Transverse colon (tissue), 4 donors: ENCODE measurements at regions not wholly inside any gene's neighbourhood (a gene's known extent, or its start where the extent isn't known, plus 50 kb on each side); places are given as distances from the start of the nearest gene placed in this dataset.

Experiments
- DNase-seq: peaks from one replicate; pipeline ENCODE4 v3.0.0-alpha.2; 2019
- H3K27ac ChIP-seq, 4 donors: fragments of 200-600 bp; sonication (generic); 2 replicates each; pipeline ENCODE4 v1.5.1; 2016 to 2018; ENCODE audit warnings: inconsistent platforms in 4 of 4
- H3K27me3 ChIP-seq: fragments of 200-600 bp; sonication (generic); 2 replicates; pipeline ENCODE4 v1.5.1; 2017; ENCODE audit warnings: inconsistent platforms
- H3K36me3 ChIP-seq, 4 donors: fragments of 200-600 bp; sonication (generic); 2 replicates each; pipeline ENCODE4 v1.5.1; 2017 to 2019; ENCODE audit warnings: inconsistent platforms in 4 of 4
- H3K4me1 ChIP-seq, 4 donors: fragments of 200-600 bp; sonication (generic); 2 replicates each; pipeline ENCODE4 v1.5.1; 2017 to 2020; ENCODE audit warnings: inconsistent platforms in 4 of 4
- H3K4me3 ChIP-seq, 4 donors: fragments of 200-600 bp; sonication (generic); 1 replicate in 1 of 4; 2 replicates in 3 of 4; pipeline versions ENCODE4 v1.5.1 to v1.6.1; 2017 to 2019; ENCODE audit warnings: inconsistent platforms in 4 of 4
- H3K9me3 ChIP-seq, 2 donors: fragments of 200-600 bp; sonication (generic); 2 replicates each; pipeline ENCODE4 v1.5.1; 2017 to 2019; ENCODE audit warnings: inconsistent platforms in 2 of 2
- EP300 ChIP-seq: sonication (generic); formaldehyde crosslinking; IDR thresholded peaks from one replicate; pipeline ENCODE4 v1.6.1; 2017; ENCODE audit warnings: antibody characterized with exemption, low read depth
- POLR2A ChIP-seq: fragments of 450-650 bp; IDR thresholded peaks from one replicate; pipeline ENCODE4 v1.6.1; 2016; ENCODE audit warnings: antibody characterized with exemption, mild to moderate bottlenecking, moderate library complexity
- POLR2AphosphoS5 ChIP-seq, 3 donors: sonication (generic); formaldehyde crosslinking; IDR thresholded peaks; one replicate each; pipeline ENCODE4 v1.6.1; 2016; ENCODE audit warnings: antibody characterized with exemption in 3 of 3
- WGBS, 2 donors: methylation state at CpG; one replicate each; pipeline ENCODE4 v1.1.5; 2018; ENCODE audit warnings: low coverage in 1 of 2; 5-methylcytosine and 5-hydroxymethylcytosine counted together
- in situ Hi-C, 4 donors: fragments of 200-750 bp; cut with MboI; loops; one replicate each; pipeline versions ENCODE4 v1.15.0 to v1.15.1; 2017; ENCODE audit warnings: low sequenced_read_pairs in 3 of 4, low pct_ligation_motif_present in 1 of 4, low pct_unique_long_range_greater_than_20kb in 1 of 4
- intact Hi-C: fragments of 100-400 bp; cut with DNase I; formaldehyde crosslinking; loops from one replicate; pipeline ENCODE4 v1.15.1; 2023; ENCODE audit warnings: low total_unique reads
- TF ChIP-seq, protein P1 (sequence below), 5 experiments: fragments of 200-600 bp in 3 of 5; fragments of 450-650 bp in 2 of 5; sonication (generic) in 3 of 5; IDR thresholded peaks; 1 replicate in 2 of 5; 2 replicates in 3 of 5; pipeline ENCODE4 v1.5.1; 2016 to 2017; ENCODE audit warnings: antibody characterized with exemption in 5 of 5, inconsistent platforms in 3 of 5, mild to moderate bottlenecking in 2 of 5, moderate library complexity in 1 of 5

DNA sequence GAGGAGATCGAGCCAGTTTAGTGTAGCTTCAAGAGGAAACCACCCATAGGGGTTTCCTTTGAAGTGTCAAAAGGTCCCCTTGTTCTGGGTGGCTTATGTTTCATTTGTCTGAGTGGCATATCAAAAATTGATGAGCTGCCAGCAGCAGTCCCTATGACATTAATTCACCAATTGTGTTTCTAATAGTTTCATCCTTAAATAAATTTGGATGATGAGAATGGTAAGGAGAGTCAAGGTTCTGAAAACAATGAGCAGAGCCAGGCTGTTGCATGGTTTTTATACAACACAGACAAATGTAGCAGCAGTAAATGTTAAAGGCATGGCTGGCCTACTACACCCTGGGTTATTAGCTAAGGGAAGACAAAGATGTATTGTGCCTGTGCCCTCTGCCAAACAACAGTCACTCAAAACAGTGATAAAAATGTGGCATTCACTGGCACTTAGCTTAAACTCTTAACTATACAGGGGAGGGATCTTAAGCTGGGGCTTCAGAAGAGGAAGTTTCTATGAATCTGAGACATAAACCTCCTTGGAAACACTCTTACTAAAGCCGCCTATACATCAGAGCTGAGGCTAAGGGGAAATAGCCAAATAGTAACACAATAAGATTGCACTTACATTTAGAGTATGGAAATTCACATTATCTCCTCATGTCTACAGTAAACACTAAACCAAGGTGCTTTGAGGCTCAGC, 200.5 kb downstream of the POU4F1 start:
- intact Hi-C loops: no loop called here
- WGBS, 2 donors: 20 to 21% methylated on average over 1 to 2 of the region's 2 CpGs

GRCh38 chr13:78401873-78402707, 201.3 kb downstream of the POU4F1 start:
- Histone ChIP-seq H3K9me3 (no peaks in the 10 kb centered on the region), H3K27ac (no peak overlapping the region), H3K4me3 (no peak overlapping the region), H3K4me1 (no peaks in the 10 kb centered on the region), H3K36me3 (no peaks in the 10 kb centered on the region), H3K27me3 (no peaks in the 10 kb centered on the region)
- DNase-seq: no peak
- in situ Hi-C loops: no loop called here
- intact Hi-C loops: no loop called here
- TF ChIP-seq POLR2AphosphoS5 (IDR thresholded peaks at IDR 0.05) (no peak), EP300 (no peak), POLR2A (no peak)
- TF ChIP-seq, protein P1, sequence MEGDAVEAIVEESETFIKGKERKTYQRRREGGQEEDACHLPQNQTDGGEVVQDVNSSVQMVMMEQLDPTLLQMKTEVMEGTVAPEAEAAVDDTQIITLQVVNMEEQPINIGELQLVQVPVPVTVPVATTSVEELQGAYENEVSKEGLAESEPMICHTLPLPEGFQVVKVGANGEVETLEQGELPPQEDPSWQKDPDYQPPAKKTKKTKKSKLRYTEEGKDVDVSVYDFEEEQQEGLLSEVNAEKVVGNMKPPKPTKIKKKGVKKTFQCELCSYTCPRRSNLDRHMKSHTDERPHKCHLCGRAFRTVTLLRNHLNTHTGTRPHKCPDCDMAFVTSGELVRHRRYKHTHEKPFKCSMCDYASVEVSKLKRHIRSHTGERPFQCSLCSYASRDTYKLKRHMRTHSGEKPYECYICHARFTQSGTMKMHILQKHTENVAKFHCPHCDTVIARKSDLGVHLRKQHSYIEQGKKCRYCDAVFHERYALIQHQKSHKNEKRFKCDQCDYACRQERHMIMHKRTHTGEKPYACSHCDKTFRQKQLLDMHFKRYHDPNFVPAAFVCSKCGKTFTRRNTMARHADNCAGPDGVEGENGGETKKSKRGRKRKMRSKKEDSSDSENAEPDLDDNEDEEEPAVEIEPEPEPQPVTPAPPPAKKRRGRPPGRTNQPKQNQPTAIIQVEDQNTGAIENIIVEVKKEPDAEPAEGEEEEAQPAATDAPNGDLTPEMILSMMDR (IDR thresholded peaks at IDR 0.05): no peak
- 14 to 48% methylated on average over 1 to 7 of the region's 7 CpGs for WGBS, 2 donors

More for the DNA sequence above, 200.5 kb downstream of the POU4F1 start:
- H3K4me3 ChIP-seq: no peak overlapping the region
- no peak for DNase-seq
- H3K36me3 ChIP-seq: no peaks in the 10 kb centered on the region
- TF ChIP-seq EP300 (no peak), POLR2A (no peak)
- TF ChIP-seq, protein P1 (IDR thresholded peaks at IDR 0.05): no peak
- H3K27ac ChIP-seq: no peak overlapping the region
- H3K27me3 ChIP-seq: no peaks in the 10 kb centered on the region
- no peaks in the 10 kb centered on the region for H3K4me1 ChIP-seq
- in situ Hi-C loops: no loop called here
- H3K9me3 ChIP-seq: no peaks in the 10 kb centered on the region

GRCh38 chr13:78398743-78399410, 204.5 kb downstream of the POU4F1 start:
- DNase-seq: no peak
- Histone ChIP-seq H3K36me3 (no peaks in the 10 kb centered on the region), H3K27me3 (no peaks in the 10 kb centered on the region), H3K27ac (no peak overlapping the region), H3K9me3 (no peaks in the 10 kb centered on the region), H3K4me3 (no peak overlapping the region), H3K4me1 (no peaks in the 10 kb centered on the region)
- intact Hi-C loops (no loop called here), in situ Hi-C loops (no loop called here)
- TF ChIP-seq POLR2A (no peak), EP300 (no peak), POLR2AphosphoS5 (IDR thresholded peaks at IDR 0.05) (no peak)
- TF ChIP-seq, protein P1 (IDR thresholded peaks at IDR 0.05): no peak
- WGBS, 2 donors: 55 to 60% methylated on average over 4 of the region's 4 CpGs
